HFF-Myc (cell line): ENCODE measurements at regions not wholly inside any gene's neighbourhood (a gene's known extent, or its start where the extent isn't known, plus 50 kb on each side); places are given as distances from the start of the nearest gene placed in this dataset.

Experiments used
- DNase-seq: peaks from one replicate; pipeline ENCODE4 v3.0.0-alpha.2; 2011; ENCODE audit warnings: low read depth; ENCODE audit errors: extremely low read depth
- H3K4me3 ChIP-seq: replicated peaks from 2 replicates; pipeline ENCODE4 v1.5.1; 2011; ENCODE audit warnings: low read depth, mild to moderate bottlenecking, control low read depth, low read length
- TF ChIP-seq, protein P1 (sequence below): IDR thresholded peaks from 2 replicates; pipeline ENCODE4 v1.5.1; 2012; ENCODE audit warnings: mild to moderate bottlenecking, low read depth, low read length, control low read depth; ENCODE audit errors: missing control alignments

DNA sequence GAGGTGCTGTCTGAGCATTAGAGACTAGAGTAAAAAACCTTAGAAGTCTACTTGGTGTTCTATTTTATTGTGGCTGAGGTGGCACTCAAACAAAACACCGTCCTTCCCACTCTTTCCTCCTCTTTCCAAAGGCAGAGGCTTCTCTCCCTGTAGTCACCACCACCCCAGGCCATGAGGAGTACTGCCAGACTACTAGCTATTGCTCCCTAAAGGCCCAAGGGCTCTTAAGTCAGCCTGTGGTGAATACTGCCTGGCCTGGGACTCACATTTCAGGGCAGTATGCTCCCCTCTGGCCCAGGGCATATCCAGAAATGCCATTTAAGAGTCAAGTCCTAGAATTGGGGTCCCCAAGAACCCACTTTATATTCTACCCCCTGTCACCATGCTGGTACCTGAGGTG lies 309.7 kb upstream of the IMPG1 start:
- TF ChIP-seq, protein P1, sequence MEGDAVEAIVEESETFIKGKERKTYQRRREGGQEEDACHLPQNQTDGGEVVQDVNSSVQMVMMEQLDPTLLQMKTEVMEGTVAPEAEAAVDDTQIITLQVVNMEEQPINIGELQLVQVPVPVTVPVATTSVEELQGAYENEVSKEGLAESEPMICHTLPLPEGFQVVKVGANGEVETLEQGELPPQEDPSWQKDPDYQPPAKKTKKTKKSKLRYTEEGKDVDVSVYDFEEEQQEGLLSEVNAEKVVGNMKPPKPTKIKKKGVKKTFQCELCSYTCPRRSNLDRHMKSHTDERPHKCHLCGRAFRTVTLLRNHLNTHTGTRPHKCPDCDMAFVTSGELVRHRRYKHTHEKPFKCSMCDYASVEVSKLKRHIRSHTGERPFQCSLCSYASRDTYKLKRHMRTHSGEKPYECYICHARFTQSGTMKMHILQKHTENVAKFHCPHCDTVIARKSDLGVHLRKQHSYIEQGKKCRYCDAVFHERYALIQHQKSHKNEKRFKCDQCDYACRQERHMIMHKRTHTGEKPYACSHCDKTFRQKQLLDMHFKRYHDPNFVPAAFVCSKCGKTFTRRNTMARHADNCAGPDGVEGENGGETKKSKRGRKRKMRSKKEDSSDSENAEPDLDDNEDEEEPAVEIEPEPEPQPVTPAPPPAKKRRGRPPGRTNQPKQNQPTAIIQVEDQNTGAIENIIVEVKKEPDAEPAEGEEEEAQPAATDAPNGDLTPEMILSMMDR, result no peak
- DNase-seq, result no peak
- no peak overlapping the region for H3K4me3 ChIP-seq

DNA sequence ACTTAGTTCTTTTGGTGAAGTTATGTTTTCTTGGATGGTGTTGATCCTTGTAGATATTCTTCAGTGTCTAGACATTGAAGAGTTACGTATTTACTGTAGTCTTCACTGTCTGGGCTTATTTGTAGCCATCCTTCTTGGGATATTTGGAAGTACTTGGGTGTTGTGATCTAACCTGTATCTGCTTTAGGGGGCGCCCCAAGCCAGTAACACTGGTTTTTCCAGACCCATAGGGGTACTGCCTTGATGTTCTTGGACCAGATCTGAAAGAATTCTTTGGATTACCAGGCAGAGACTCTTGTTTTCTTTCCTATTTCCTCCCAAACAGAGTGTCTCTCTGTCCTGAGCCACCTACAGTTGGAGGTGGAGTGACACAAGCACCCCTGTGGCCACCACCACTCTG lies 309.1 kb upstream of the IMPG1 start:
- no peak for DNase-seq
- TF ChIP-seq, protein P1, result no peak
- H3K4me3 ChIP-seq, result no peak overlapping the region

DNA sequence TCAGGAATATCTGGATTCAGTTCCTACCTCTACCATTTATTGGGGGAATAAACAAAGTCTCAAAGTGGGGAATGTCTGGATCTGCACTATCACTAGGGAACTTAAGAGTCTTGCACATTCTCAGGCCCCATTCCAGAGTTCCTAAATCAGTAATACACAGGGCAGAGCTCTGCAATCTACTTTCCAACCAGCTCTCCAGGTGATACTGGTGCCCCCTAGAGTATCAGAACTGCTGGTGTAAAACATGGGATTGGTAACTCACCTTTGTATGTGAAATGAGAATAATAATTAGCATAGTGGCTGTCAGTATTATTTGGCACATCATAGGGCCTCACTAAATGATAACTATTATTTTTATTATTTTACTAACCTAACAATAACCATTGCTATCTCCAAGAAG lies 278.8 kb upstream of the IMPG1 start:
- DNase-seq, result no peak
- no peak overlapping the region for H3K4me3 ChIP-seq
- TF ChIP-seq, protein P1, result no peak

DNA sequence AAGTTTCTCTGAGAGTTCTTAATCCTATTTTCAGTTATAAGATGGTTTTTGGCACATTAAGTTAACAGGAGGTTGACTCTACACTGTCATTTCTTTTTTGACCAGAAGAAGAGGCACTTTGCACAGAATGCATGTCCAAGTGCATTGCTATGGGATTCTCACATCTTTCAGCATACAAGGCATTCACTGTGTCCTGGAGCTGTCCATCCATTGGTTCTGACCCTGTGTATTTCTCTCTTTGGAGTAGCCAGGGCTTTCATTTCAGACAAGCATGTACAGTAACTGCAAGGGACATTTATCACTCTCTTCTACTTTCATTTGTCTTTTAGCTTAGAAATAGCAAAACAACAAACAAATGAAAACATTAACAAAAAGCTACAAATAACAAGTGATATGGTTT lies 275.1 kb upstream of the IMPG1 start:
- TF ChIP-seq, protein P1, result no peak
- no peak for DNase-seq
- no peak overlapping the region for H3K4me3 ChIP-seq

DNA sequence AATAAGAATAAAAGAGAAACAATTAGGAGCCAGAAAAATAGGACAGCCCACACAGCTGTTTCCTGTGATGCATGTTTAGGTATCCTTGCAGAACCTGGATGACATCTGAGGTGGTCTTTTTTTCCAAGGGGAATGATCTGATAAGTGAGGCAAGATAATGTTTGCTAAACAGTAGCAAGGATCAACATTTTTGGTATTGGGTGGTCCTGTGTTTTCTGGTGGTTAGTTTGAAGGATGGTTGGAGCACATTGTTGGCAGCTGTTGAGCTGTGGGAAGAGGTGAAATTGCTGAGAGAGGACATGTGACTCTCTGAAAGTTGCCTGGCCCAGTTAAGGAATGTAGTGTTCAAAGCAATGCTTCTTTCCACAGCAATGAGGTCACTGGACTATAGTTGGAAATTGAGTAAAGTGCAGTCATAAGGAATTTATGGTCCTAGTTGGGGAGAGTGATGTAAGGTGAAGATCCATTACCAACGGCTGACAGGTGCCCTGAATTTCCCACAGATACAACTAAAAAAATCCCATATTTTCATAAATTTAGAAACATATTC lies 270.2 kb upstream of the IMPG1 start:
- TF ChIP-seq, protein P1, result no peak
- no peak overlapping the region for H3K4me3 ChIP-seq
- DNase-seq, result no peak

DNA sequence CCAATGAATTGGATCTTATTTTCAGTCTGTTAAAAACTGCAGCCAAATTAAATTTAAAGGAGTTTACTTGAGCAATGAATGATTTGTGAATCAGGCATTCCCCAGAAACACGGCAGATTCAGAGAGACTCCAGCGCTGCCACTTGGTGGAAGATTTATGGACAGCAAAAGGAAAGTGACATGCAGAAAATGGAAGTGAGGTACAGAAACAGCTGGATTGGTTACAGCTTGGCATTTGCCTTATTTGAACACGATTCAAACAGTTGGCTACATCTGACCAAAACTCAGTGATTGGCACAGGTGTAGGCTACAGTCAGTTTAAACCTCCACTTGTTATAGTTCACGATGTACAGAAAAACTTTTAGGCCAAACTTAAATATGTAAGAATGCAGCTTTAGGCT lies 257.6 kb upstream of the IMPG1 start:
- TF ChIP-seq, protein P1, result no peak
- no peak overlapping the region for H3K4me3 ChIP-seq
- DNase-seq, result no peak

DNA sequence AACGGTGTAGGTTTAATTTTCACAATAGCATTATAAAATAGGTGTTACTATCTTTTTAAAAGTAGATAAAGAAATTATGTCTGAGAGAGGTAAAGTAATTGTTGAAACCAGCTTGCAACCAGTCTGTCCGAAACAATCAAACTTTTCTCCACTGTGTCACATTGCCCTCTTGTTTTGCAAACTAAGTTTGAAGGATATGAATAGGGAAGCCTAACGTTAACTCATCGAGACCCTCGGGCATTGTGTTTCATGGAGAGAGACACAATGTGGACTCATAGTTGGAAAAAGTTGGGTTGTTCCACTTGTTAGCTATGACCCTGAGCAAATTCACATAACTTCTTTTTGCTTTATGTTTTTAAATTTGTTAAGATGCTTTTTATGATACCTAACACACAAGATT lies 254.4 kb upstream of the IMPG1 start:
- TF ChIP-seq, protein P1, result no peak
- no peak for DNase-seq
- no peak overlapping the region for H3K4me3 ChIP-seq
